ENCODE measurements at regions not wholly inside any gene's neighbourhood (a gene's known extent, or its start where the extent isn't known, plus 50 kb on each side); places are given as distances from the start of the nearest gene placed in this dataset.
"Not testable (repeated sequence)": the region's sequence is repeated elsewhere in the genome, so short reads cannot be mapped to it uniquely, and the experiment has no call there.

GRCh38 chr2:83113953-83114352, 1345.1 kb downstream of the SUCLG1 start:
- TF ChIP-seq CTCF (IDR thresholded peaks at IDR 0.05; ENCODE audit: insufficient read depth, low read length, poor library complexity, severe bottlenecking) = no peak
- no peaks in the 10 kb centered on the region for H3K27me3 ChIP-seq (replicated peaks; ENCODE audit: control insufficient read depth, insufficient read depth, low read length)
- H3K36me3 ChIP-seq (ENCODE audit: control insufficient read depth, insufficient read depth, low read length) = no peaks in the 10 kb centered on the region
- H3K4me3 ChIP-seq (replicated peaks; ENCODE audit: low read depth, low read length) = no peak overlapping the region
- DNase-seq (ENCODE audit: extremely low read depth, insufficient read length) = no peak

GRCh38 chr2:83112858-83113257, 1346.2 kb downstream of the SUCLG1 start:
- DNase-seq (ENCODE audit: extremely low read depth, insufficient read length) = no peak
- no peak for TF ChIP-seq CTCF (IDR thresholded peaks at IDR 0.05; ENCODE audit: insufficient read depth, low read length, poor library complexity, severe bottlenecking)
- Histone ChIP-seq H3K27me3 (replicated peaks; ENCODE audit: control insufficient read depth, insufficient read depth, low read length) (no peaks in the 10 kb centered on the region), H3K4me3 (replicated peaks; ENCODE audit: low read depth, low read length) (no peak overlapping the region), H3K36me3 (ENCODE audit: control insufficient read depth, insufficient read depth, low read length) (no peaks in the 10 kb centered on the region)

GRCh38 chr2:83109284-83109683, 1349.8 kb downstream of the SUCLG1 start:
- no peak for DNase-seq (ENCODE audit: extremely low read depth, insufficient read length)
- H3K36me3 ChIP-seq (ENCODE audit: control insufficient read depth, insufficient read depth, low read length) = no peaks in the 10 kb centered on the region
- no peaks in the 10 kb centered on the region for H3K27me3 ChIP-seq (replicated peaks; ENCODE audit: control insufficient read depth, insufficient read depth, low read length)
- H3K4me3 ChIP-seq (replicated peaks; ENCODE audit: low read depth, low read length) = no peak overlapping the region
- no peak for TF ChIP-seq CTCF (IDR thresholded peaks at IDR 0.05; ENCODE audit: insufficient read depth, low read length, poor library complexity, severe bottlenecking)

DNA sequence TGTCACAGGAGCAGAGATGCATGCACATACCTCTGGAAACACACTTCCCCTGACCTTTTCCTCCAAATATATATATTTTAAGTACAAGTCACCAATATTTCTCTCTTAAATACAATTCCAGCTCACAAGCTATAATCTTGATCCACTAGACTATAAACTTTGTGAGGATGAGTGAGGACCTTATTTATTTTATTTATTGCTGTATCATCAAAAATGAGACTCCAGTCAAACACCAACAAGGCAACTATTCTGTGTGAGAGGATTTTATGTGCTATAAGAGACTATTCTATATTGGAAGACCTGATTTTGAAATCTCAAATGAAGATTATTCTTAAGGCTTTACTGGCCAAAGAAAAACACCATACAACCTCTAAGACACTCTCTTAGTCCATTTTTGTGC, 1352.2 kb downstream of the SUCLG1 start:
- no peak for DNase-seq (ENCODE audit: extremely low read depth, insufficient read length)
- no peak overlapping the region for H3K4me3 ChIP-seq (replicated peaks; ENCODE audit: low read depth, low read length)
- H3K36me3 ChIP-seq (ENCODE audit: control insufficient read depth, insufficient read depth, low read length) = no peaks in the 10 kb centered on the region
- no peak for TF ChIP-seq CTCF (IDR thresholded peaks at IDR 0.05; ENCODE audit: insufficient read depth, low read length, poor library complexity, severe bottlenecking)
- no peaks in the 10 kb centered on the region for H3K27me3 ChIP-seq (replicated peaks; ENCODE audit: control insufficient read depth, insufficient read depth, low read length)

DNA sequence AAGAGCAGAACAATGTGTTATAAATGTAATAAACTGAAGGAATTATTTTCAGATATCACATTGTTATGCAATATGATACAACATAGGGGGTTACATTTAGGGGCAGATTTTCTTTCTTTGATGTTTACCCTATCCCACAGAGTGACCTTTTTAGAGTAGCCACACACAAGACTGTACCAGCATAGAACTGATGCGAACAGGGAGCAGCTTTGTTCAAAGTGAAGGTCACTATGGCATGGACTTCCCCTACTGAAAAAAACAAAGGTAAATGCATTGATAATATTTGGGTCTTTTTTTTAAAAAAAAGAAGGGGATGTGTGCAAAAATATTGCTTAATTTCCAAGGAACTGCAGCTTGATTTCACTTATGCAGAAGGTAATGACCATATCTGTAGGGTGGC, 1354.9 kb downstream of the SUCLG1 start:
- no peak for TF ChIP-seq CTCF (IDR thresholded peaks at IDR 0.05; ENCODE audit: insufficient read depth, low read length, poor library complexity, severe bottlenecking)
- Histone ChIP-seq H3K36me3 (ENCODE audit: control insufficient read depth, insufficient read depth, low read length) (no peaks in the 10 kb centered on the region), H3K4me3 (replicated peaks; ENCODE audit: low read depth, low read length) (no peak overlapping the region), H3K27me3 (replicated peaks; ENCODE audit: control insufficient read depth, insufficient read depth, low read length) (no peaks in the 10 kb centered on the region)
- DNase-seq (ENCODE audit: extremely low read depth, insufficient read length) = no peak

DNA sequence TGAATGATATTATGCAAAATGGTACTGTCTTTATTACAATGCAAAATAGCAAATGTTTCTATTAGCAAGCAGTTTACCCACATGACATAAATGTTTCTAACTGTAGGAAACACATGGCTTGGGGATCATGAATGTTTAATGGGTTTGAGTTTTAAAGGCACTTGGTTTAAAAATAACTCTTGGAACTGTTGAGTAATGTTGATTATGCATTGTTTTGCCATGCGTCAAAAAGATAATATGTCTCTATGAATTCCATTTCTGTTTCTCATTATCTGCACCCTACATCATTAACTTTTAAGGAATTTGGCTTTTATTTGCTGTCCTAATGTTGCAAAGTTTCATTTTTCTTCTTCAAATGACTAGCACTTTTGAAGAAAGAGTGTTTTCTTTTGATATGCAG, 1355.5 kb downstream of the SUCLG1 start:
- H3K4me3 ChIP-seq (replicated peaks; ENCODE audit: low read depth, low read length) = no peak overlapping the region
- H3K27me3 ChIP-seq (replicated peaks; ENCODE audit: control insufficient read depth, insufficient read depth, low read length) = no peaks in the 10 kb centered on the region
- DNase-seq (ENCODE audit: extremely low read depth, insufficient read length) = no peak
- H3K36me3 ChIP-seq (ENCODE audit: control insufficient read depth, insufficient read depth, low read length) = no peaks in the 10 kb centered on the region
- TF ChIP-seq CTCF (IDR thresholded peaks at IDR 0.05; ENCODE audit: insufficient read depth, low read length, poor library complexity, severe bottlenecking) = no peak

- not testable (repeated sequence) for H3K27me3 ChIP-seq (replicated peaks; ENCODE audit: control insufficient read depth, insufficient read depth, low read length)
These were observed 1370.0 kb downstream of the SUCLG1 start for GRCh38 chr2:83089051-83089450.

More at GRCh38 chr2:83089051-83089450, 1370.0 kb downstream of the SUCLG1 start:
- not testable (repeated sequence) for H3K4me3 ChIP-seq (replicated peaks; ENCODE audit: low read depth, low read length); H3K36me3 ChIP-seq (ENCODE audit: control insufficient read depth, insufficient read depth, low read length); DNase-seq (ENCODE audit: extremely low read depth, insufficient read length)
